Activated CD4-positive, alpha-beta T cell treated with anti-CD3 and anti-CD28 coated beads, Interleukin-2, amount 50 U/mL, for 1 hour (primary cell): ENCODE measurements at regions not wholly inside any gene's neighbourhood (a gene's known extent, or its start where the extent isn't known, plus 50 kb on each side); places are given as distances from the start of the nearest gene placed in this dataset.

ENCODE experiments used
- DNase-seq: peaks from one replicate; pipeline ENCODE4 v3.0.0-alpha.2; 2020

- no peak for DNase-seq
Measured at GRCh38 chr13:31853643-31854326, 114.5 kb downstream of the RXFP2 start.

GRCh38 chr13:31859571-31859970, 120.2 kb downstream of the RXFP2 start:
- no peak for DNase-seq

DNA sequence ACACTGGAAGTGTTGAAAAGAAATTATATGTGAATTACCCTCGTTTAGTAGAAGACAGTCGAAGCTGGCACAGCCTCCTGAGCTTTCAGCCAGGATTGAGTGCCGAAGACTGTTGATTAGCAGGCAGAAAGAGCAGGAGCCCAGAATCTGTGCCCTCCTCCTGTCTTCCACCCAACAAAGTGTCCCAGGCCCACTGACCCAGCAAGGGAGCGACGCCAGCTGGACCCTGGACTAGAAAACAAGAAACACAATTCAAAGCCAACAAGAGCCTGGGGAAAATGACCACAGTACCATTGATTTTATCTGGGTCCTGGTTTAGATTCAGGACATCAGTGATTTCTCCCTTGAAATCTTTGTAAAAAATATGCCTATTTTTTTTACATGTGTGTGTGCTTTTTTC, 120.7 kb downstream of the RXFP2 start:
- no peak for DNase-seq

GRCh38 chr13:31862828-31863227, 123.5 kb downstream of the RXFP2 start:
- DNase-seq, result no peak

GRCh38 chr13:31864307-31864706, 125.0 kb downstream of the RXFP2 start:
- no peak for DNase-seq

- no peak for DNase-seq
Measured at GRCh38 chr13:31866099-31866498, 126.8 kb downstream of the RXFP2 start.

GRCh38 chr13:31867709-31868108, 128.4 kb downstream of the RXFP2 start:
- DNase-seq, result no peak

DNA sequence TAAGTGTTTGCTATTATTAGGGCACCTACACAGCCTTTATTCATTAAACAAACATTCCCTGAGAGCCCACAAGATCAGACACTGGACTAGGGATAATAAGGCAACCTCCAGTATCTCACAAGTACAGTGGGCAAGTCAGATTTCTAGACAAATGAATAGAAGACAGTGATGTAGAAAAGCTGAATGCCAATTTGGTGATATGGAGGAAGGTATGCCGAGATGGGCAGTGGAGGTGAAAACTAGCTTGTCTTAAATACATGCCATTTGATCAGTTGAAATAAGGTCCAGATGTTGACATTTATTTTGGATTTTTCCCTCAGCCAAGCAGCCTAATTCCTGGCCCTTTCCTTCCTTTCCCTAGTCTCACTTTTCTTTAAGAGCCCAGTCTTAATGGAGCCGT, 130.3 kb downstream of the RXFP2 start:
- DNase-seq, result no peak

- DNase-seq, result no peak
Measured at GRCh38 chr13:31870511-31870910, 131.2 kb downstream of the RXFP2 start.

DNA sequence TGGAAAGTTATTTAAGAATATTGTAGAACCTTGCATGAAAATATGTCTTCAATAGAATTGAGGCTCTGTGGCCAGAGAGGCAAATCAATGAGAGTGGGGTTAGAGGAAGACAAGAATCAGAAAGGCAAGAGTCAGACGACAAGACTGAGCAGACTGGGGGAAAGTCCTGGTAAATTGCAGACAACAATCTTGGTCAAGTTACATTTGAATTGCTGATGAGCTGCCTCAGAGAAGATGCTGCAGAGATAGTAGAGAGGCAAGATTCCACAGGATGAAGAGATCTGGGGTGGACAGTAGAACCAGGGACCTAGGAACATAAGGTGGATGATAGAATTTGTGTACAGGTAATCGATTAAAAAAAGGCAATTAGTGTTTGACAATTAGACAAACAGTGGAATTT, 133.8 kb downstream of the RXFP2 start:
- DNase-seq, result no peak

DNA sequence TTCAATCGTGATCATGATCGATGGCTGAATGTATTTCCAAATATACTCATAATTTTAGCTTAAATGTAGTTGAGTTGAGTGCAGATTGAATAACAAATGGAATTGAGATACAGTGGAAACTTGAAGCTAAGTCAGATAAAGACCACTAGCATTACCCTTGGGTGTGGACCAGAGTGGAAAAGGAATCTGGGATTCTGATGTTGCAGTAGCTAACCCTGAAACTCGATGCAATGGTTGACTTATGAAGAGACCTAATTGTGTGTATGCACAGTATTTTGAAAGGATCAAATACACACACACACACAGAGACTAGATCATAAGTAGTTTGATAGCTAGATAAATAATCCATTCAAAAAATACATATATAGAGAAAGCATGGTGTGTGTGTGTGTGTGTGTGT, 135.8 kb downstream of the RXFP2 start:
- no peak for DNase-seq

DNA sequence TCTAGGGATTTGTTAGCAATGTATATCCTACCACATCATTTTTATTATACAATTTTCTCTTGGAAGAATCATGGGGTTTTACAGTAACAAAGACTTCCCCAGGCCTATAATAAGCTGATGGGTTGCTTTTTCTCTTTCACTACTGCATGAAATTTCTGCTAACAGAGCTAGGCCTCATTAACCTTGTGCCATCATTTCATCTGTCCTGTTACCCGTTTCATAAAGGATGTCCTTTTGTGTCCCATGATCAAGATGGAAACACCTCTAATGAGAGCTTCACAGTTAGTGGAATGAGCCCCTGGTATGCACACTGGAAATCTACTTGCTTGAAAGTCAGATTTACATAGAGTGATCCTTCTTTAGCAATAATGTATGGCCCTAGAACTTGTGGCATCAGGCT, 138.7 kb downstream of the RXFP2 start:
- no peak for DNase-seq

DNA sequence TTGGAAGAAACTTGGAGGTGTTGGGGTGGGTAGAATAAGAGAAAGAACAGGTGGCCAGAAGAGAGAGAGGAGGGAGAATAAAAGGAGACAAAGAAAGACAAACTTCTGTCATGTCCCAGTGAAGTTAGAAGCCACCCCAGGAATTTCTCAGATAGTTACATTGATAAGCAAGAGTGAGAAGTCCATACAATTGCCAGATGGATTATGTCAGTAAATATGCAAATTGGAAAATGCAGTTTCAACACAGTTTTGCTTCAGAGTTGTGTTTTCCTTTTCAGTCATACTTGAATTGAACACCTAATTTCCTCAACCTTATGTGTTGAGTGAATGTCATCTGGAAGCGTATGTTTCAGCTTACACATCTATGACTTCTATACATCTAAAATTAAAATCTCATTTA, 139.2 kb downstream of the RXFP2 start:
- no peak for DNase-seq

GRCh38 chr13:31878955-31879354, 139.6 kb downstream of the RXFP2 start:
- DNase-seq, result no peak

DNA sequence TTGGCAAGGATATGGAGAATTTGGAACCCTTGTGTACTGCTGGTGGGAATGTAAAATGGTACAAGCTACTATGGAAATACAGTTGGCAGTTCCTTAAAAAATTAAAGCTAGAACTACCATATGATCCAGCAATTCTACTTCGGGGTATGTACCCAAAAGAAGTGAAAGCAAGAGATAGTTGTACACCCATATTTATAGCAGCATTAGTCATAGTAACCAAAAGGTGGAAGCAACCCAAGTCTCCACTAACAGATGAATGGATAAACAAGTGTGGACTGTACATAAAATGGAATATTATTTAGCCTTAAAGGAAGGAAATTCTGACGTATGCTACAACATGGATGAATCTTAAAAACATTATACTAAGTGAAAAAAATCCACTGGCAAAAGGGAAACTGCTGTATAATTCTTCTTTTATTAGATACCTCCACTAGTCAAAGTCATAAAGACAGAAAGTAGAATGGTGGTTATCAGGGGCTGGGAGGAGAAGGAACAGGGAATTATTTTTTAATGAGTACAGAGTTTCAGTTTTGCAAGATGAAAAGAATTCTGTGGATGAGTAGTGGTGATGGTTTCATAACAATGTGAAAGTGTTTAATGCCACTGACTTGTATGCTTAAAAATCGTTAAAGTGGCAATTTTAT, 141.6 kb downstream of the RXFP2 start:
- no peak for DNase-seq

- DNase-seq, result no peak
Measured at GRCh38 chr13:31881495-31881882, 142.2 kb downstream of the RXFP2 start.

DNA sequence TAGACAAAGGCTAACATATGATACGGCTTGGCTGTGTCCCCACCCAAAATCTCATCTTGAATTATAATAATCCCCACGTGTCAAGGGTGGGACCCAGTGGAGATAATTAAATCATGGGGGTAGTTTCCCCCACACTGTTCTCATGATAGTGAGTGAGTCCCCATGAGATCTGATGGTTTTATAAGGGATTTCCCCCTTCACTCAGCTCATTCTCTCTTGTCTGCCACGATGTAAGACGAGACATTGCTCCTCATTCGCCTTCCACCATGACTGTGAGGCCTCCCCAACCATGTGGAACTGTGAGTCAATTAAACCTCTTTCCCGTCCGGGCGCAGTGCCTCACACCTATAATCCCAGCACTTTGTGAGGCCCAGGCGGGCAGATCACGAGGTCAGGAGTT, 143.5 kb downstream of the RXFP2 start:
- DNase-seq, result no peak

DNA sequence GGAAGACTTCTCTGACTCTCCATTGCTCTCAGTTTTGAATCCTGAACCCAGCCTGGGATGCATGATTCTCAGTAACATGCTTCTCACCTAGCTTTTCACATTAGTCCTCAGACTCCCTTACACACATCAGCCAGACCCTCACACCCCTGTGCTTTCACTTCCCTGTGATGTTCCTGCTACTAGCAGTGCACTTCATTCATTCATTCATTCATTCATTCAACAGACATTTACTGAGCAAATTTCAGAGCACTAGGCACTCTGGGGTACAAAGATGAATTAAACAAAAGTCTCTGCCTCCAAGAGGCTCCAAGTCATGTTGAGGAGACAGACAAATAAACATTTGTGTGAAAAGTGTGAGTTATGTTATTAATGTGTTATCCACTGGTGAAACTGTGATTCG, 145.2 kb downstream of the RXFP2 start:
- DNase-seq, result no peak

DNA sequence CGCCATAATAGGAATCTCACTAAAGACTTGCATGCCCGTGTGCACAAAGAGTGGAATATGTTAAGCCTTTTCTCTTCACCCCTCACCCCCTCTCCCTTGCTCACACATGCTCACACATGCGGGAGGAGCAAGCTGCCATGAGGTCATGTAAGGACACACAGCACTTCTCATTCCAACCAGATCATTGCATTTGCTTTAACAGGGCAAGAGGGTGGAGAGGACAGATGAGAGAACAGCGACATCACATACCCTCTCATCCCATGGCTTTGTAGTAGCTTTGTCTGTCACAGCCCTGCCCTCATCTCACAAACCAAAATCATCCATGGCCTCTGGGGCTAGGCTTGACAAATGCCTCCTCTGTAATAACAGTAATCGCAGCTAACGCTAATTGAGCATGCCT, 145.6 kb upstream of the FRY start:
- DNase-seq, result no peak

DNA sequence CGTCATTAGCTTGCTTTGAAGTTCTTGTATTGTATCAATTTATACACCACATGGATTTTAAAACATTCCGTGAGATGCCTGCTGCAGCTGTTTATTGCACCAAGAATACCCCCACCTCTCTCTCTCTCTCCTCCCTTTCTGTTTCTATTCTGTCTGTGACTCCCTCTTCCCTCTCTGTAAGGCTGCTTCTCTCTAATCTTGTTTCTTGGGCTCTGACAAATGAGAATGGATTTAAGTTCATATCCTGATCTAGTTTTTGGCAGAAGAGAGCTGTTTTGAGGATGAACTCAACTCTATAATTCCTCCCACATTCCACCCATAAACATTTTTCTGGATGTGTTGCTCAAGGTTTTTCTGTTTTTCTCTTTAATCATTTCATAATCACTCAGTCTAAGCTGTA, 144.3 kb upstream of the FRY start:
- no peak for DNase-seq

- no peak for DNase-seq
Measured at GRCh38 chr13:31890946-31891345, 140.6 kb upstream of the FRY start.

GRCh38 chr13:31891472-31891871, 140.1 kb upstream of the FRY start:
- no peak for DNase-seq

GRCh38 chr13:31894931-31895330, 136.6 kb upstream of the FRY start:
- no peak for DNase-seq

DNA sequence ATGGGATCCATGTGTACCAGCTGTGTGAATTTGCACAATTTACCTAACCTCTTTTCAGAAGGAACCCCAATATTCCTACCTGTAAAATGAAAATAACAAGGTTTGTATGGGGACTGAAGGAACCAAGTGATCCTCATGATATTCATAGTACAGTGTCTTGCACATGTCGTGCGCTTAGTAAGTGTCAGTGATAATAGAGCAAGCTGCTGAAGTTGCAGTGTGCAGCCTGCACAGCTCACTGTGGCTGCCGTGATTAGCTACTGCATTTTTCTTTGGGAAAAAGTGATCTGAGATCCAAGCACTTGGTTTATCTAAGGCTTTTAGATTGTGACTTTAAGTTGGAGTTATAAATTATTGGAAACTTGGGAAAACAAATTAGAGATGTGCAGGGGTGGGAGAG, 135.9 kb upstream of the FRY start:
- DNase-seq, result no peak

DNA sequence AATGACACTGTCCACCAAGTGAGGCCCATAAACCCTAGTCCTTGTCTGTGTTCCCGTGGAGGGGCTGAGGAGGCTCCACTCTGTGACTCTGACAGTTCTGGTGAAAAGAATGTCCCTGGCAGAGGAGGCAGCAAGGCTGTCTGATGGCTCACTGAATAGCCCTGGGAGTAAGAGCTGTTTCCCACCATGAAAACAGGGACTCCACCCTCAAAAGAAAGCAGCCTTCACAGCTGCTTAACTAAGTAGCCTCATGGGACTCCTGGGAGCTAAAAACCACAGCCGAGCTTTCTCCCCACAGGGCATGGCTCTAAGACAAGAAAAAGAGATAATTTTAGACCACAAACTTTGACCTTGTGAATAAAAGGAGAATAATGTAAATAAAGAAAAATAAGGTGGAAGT, 135.1 kb upstream of the FRY start:
- no peak for DNase-seq
